ENCODE measurements at regions not wholly inside any gene's neighbourhood (a gene's known extent, or its start where the extent isn't known, plus 50 kb on each side); places are given as distances from the start of the nearest gene placed in this dataset.

DNA sequence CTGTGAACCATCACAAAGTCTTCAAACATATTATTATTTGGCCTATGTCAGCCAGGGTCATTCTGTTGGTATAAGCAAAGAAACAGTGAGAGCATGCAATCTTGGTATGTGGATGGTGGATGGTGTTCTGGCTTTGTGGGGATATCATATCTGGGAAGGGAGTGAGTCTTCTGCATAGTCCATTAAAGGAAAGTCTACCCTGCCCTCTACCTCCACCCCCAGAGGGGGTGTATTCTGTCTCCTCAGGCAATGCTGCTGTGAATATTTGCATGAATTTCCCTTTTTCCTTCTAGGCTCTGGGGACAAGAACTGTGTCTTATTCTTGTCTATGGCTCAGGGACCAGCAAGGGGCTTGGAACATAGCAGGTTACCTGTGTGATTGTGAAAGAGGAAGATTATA is 495.8 kb downstream of the PDCD6IP start:
- no peak for DNase-seq (ENCODE audit: low read depth)

DNA sequence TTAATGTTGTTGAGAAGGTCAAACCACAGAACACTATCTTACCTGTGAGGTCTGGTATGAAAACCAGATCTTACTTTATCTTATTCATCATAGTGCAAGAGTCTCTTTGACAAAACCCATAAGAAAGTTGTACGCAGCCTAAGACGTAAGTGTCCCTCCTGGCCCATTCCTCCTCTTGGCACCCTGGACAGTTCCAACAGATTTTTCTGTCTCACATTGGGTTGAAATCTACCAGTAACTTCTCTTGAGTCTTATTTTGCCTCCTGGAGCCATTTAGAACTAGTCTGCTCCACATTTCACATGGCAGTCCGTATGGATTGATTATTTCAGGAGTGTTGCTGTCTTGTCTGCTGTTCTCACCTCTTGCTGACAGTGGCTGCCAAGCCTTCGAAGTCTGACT is 498.4 kb downstream of the PDCD6IP start:
- DNase-seq (ENCODE audit: low read depth): no peak

DNA sequence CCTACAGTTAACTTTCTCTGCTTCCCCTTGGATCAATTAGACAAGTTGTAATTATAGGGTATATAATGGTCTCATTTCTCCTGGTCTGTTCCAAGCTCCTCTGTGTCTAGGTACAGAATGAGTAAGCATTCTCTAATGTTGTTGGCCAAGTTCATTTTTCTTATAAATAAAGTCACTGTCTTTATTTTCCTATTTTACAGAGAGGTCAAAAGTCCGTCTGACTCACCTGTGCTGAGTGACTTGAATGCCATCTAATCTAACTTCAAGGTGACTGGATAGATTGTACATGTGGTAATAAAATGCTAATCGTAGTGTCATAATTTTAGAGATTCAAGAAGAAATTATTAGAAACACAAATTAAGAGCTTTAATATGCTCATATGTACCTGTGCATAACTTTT is 500.2 kb downstream of the PDCD6IP start:
- DNase-seq (ENCODE audit: low read depth): no peak

DNA sequence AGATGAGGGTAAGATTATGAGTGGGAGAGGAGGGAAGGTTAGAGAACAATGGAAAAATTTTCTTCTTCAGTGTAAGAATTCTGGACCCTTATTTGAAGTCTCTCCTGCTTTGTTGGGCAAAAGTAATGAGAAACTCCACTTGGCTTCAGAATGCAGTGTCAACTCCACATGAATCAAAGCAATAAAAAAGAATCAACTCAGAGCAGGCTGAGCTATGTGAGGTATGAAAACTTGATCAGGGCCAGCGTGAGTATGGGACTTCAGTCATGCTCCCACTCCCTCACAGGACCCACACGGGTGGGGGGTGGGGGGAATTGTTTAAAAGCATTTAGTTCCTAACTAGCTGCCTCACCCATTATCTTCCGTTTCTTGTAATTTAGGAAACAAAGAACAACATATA is 502.2 kb downstream of the PDCD6IP start:
- no peak for DNase-seq (ENCODE audit: low read depth)

DNA sequence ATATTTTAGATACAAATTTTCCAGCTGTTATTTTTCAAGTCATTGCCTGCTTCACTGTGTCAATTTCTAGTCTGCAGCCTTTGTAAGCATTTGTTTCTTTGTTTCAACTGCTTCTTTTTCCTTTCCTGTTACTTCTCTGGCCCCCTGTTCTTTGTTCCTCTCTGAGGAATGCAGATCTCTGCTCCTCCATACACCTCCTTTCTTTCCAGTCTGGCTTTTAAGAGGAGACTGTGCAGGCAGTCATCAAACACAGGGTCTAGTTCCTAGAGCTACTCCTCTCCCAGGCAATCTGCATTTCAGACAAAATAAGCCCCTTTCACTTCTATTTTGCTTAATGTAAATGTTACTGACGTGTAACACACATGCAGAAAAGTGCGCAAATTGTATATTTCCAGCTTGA is 502.9 kb downstream of the PDCD6IP start:
- no peak for DNase-seq (ENCODE audit: low read depth)

DNA sequence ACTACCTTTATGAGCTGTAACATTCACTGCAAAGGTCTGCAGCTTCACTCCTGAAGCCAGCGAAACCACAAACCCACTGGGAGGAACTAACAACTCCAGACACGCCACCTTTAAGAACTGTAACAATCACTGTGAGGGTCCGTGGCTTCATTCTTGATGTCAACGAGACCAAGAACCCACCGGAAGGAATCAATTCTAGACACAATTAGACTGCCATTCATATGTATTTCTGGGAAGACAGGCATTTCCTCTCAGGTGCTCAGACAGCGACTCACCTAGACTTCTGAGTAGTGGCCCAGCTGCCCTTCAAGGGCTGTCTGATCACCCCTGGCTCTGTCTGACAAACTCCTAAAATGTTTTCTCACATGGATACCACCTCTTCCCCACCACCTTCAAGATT is 506.8 kb downstream of the PDCD6IP start:
- no peak for DNase-seq (ENCODE audit: low read depth)

DNA sequence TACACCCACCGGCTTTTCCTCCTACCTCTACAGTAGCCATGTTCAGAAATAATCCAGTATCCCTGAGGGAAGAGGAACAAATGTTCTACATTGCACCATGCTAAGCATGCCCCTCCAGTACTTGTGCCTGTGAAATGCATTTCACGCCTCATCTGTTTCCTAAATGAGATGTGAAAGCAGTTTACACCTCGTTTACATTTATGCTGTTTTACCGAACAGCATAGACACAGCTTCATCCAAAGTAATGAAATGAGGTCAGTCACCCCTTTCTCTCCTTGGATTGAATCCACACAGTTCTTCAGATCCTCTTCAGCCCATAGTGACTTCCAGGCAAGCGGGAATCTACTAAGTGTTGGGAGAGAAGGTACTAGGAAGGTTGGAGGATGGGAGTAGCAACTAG is 514.3 kb downstream of the PDCD6IP start:
- DNase-seq (ENCODE audit: low read depth): no peak

DNA sequence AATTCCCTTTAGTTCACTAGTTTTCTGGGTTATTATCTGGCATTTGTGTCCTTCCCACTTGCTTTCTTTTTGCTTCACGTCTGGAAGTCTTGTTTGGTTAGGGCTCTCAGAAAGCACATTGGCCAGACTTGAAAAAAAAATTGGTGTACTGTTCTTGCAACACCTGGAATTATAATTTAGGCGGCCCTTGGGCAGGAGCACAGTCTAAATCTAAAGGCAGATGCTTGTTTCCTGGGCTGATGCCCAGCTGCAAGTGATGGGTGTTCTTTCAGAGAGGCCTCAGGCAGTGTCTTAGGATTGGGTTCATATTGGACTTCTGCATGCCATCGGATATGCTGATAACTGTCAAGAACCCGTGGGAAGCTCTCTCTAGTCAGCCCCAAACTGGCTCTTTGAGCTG is 521.5 kb downstream of the PDCD6IP start:
- DNase-seq (ENCODE audit: low read depth): no peak

DNA sequence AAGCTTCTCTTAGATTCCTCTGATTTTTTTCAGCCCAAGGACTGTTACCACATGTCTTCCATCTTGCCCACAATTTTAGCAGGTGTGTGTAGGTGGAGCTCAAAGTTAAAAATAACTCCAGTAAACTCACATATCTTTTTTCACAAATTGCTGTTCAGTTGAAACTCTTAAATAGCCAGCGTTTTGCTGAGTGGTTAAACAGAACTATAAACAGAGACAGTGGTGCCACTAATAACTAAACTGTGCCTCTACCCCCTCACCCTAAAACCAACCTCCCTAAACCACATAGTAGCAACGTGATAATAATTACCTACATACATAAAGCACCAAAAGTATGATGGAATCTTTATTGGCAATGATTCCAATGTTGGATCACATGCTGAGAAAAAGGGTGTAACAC is 525.1 kb downstream of the PDCD6IP start:
- DNase-seq (ENCODE audit: low read depth): no peak

DNA sequence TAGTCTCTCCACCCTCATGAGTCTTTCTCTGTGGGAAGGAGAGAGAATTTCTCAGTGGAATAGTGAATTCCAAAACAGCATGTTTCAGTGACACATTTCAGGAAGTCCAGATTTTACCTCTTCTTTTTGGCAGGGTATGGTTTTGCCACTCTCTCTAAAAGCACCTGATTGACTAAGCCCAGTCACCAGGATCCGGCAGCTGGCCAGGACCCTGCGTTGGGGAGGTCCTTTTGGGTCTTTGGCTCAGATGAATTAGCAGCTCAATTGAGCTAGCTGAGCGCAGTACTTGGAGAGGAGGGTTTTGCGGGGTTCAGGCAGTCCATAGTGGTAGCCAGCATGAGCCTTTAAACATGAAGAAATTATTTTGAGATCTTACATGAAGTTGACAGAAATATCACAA is 548.2 kb downstream of the PDCD6IP start:
- no peak for DNase-seq (ENCODE audit: low read depth)

DNA sequence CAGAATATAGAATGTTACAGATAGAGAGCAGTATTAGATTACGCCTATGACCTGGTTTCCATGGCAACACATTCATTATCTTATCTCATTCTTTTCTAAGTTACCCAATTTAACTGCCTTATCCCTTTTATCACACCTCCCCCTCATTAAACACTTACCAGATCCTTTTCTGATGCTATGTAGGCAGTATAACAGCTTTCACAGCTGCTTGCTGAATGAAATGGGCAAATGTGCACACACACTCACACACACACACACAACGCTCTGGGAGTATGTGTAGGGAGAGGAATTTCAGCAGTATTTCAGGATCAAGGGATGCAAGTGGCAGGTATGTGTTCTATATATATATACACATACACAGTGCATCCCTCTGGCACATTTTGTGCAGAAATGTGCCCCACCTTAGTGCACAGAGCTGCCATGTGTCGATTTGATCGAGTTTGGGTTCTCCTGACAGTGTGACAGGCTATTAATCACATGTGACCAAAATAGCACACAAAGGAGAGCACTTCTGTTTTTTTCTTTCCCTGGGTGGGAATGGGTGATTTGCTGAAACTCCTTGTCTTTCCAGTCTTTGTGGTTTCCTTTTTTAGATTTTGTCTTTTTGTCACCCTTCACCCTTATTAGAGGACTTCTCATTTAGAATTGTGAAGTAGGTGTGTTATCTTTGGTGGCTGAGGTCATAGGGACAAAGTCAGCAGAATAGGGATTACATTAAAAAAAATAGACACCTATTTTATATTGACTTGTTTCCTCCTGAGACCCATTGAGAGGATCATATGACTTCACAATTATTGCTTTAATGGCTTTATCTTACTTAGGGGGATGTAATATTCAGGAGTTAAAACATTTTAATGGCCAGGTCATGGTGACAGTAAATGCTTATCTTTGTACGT is 553.7 kb downstream of the PDCD6IP start:
- DNase-seq (ENCODE audit: low read depth): no peak

DNA sequence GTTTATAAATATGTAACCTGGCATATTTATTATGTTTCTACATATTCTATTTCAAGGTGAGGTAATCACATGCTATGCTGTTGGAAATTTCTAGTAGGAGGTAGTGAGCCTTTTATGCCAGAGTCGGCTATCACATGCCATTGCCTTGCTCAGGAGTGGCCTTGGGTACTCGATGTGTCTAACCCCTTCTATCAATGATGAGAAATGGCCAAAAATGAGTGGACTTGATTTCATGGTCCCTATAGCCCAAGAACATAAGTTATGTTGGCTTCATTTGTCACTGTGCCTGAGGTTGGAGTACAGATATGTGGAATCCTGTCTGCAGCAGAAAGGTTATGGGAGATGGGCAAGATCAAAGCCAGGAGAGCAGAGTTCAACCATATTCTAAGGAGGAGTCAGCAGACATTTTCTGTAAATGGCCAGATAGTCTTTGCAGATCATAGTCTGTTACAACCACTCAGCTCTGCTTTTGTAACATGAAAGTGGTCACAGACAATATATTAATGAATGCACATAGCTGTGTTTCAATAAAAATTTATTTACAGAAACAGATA is 554.4 kb downstream of the PDCD6IP start:
- no peak for DNase-seq (ENCODE audit: low read depth)

DNA sequence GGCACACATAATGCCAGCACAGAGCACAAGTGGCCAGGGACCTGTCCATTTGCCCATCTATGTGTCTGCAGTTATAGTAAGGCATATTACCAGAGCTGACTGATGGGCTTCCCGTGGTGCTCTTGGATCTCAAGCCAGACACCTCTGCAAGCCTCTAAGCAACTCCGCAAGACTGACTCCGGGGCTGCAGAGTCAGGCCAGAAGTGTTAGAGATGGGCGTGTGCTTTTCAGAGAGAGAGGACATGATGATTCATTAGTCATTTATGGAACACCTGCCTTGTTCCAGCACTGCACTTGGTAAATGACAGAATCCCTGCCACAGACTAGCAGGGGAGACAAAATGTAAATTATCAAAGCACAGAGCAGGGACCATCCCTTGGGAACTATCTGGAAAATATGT is 559.0 kb downstream of the PDCD6IP start:
- DNase-seq (ENCODE audit: low read depth): no peak

DNA sequence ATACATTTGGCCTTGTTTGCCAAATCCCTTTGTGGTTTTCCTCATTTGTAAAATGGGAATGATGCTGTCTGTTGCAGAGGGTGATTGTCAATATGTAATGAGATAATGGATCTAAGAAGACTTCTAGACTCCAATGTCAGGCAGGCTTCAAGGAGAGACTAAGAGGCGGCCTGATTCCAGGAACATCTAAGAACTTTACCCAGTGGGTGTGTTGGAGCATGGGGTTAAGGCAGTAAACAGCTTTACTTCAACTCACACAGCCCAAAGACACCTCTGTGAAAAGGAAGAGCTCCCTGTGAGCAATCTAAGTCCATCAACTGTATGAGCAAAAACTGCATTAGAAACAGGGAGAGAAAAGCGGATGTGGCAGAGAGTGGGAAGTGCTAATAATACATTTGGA is 560.6 kb downstream of the PDCD6IP start:
- no peak for DNase-seq (ENCODE audit: low read depth)

DNA sequence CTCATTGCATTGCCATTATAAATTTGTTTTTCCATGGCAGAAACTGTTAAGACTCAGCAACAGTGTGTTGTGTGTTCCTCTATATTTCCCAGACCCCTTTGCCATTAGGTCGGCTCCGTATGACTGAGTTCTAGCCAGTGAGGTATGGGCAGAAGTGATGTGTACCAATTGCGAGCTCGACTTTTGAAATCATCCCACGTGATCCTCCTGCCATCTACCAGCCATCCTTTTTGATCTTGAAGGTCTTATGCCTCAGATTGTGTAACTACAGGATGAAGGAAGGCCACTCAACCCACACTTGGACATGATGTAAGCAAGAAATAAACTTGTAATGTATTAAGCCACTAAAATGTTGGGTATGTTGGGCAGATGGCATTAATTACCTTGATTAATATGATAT is 562.3 kb downstream of the PDCD6IP start:
- no peak for DNase-seq (ENCODE audit: low read depth)

DNA sequence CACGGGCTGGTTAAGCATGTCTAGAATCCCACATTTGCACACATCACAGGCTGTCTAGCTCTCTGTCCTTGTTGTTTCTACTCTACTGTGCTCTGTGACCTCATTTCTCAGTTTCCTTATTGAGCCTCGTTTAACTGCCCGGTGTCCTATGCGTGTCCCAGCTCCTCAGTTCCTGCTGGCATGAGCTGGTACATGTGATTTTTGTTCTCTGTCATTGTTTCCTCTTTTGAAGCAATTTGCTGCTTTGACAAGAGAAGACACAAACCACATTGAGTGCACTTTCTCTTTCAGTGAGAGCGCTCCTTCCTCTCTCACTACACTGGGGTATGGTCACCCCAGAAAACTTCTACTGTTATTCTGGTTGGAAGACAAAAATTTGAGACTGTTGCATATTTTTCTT is 563.5 kb downstream of the PDCD6IP start:
- DNase-seq (ENCODE audit: low read depth): no peak

DNA sequence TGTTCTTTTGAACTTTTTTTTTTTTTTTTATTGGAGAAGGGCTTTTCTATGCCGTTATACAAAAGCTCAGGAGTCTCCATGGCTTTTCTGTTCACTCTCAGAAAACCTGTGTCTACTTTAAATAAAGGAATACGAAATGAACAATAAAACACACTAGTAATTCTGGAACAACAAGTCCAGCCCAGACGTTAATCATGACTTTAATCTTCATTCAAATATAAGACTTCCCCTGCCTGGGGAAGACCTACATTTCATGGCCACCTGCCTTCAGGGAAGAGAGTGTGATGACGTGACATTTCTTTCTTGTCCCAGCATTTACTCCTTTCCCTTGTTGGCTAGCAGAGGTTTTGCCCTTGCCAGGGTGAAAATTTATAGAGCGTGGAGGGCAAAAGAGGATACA is 564.5 kb downstream of the PDCD6IP start:
- no peak for DNase-seq (ENCODE audit: low read depth)

DNA sequence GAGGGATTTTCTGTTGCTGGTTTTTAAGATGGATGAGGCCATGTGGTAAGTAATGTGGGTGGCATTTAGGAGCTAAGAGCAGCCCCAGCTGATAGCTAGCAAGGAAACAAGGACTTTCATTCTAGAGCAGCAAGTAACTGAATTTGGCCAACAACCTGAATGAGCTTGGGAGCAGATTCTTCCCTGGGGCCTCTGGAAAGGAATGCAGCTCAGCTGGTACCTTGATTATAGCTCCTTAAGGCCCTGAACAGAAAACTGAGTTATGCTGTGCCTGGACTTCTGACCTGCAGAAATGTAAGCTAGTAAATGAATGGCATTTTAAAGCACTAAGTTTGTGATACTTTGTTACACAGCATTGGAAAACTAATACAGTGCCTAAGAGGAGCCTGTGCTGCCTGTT is 565.5 kb downstream of the PDCD6IP start:
- no peak for DNase-seq (ENCODE audit: low read depth)

DNA sequence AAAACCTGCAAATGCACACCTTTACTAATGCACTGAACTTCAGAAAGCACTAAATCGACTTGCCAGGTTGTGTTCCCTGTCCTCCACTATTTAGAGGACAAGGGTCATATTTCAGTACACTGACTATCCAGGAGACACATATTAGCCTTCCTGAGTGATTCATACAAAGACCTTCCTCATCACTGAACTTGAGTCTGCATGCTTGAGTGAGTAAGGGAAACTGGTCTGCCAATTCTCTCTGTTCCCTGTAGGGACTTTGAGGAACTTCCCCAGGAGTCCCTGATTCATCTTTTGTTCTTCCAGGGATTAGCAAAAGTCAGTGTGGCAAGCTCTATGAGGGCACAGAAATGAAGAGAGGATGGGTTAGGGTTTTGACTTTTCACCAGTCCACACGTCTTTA is 565.9 kb downstream of the PDCD6IP start:
- DNase-seq (ENCODE audit: low read depth): no peak

DNA sequence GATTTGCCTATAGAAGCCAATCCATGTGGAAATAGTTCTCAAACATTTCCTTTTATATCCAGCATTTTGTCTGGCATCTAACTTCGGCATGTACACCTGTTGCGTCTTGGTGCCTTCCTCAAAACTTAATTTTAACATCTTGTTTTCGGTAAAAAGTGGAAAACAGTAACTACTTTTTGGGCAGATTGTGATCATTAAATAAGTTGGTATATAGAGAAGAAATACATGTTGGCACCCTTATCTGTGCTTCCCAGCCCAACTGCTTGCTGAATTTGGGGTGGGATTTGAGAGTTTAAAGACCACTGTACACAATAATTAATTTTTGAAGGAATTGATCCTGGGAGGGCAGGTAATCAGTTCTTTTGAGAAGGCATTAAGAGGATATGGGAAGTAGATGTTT is 566.8 kb downstream of the PDCD6IP start:
- no peak for DNase-seq (ENCODE audit: low read depth)

DNA sequence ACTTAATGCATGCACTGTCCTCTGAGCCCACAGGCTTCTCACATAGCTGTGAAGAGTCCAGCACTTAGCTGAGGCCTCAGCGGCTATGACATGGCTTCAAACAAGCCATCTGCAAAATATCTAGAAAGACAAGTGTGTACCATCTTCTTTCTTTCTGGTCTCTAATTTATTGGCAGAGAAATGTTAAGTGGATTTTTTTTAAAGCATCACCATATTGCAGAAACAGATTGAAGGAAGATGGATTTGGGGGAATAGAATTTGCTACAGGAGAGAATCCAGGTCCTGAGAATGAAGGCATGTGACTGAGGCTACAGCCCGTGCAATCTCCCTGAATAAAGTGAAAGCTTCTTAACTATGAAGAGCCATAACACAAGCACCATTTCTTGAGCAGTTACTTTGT is 567.3 kb downstream of the PDCD6IP start:
- no peak for DNase-seq (ENCODE audit: low read depth)

DNA sequence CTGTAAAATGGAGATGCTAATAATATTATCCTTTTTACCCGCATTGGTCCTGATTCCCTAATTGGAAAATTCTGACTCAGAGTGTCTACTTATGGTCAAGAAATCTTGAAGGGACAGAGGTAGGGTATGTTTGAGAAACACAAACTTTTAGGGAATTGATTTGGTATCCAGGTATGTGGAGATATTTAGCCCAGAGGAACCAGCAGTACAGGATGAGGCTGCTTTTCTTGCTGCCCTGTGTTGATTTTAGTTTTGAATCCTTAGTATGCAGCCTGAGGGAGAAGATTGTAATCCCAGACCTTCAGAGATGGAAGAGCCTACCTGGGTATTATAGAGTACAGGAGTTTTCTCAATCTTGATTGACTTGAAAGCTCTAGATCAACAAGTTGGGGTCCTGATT is 569.1 kb downstream of the PDCD6IP start:
- no peak for DNase-seq (ENCODE audit: low read depth)

DNA sequence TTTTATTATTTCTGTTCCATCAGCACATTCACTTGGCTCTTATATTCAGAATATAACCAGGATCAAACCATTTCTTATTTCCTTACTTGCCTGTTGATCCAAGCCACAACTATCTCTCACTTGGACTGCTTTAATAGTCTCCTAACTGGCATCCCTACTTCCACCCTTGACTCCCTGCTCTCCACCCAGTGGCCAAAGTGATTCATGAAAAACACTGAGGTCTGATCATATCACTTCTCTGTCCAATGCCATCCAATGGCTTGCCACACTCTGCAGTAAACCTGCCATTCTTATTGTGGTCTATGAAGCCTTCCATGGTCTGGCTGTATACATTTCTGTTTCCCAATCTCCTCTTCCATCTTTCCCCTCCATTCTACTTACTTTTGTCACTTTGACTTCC is 576.1 kb downstream of the PDCD6IP start:
- no peak for DNase-seq (ENCODE audit: low read depth)

DNA sequence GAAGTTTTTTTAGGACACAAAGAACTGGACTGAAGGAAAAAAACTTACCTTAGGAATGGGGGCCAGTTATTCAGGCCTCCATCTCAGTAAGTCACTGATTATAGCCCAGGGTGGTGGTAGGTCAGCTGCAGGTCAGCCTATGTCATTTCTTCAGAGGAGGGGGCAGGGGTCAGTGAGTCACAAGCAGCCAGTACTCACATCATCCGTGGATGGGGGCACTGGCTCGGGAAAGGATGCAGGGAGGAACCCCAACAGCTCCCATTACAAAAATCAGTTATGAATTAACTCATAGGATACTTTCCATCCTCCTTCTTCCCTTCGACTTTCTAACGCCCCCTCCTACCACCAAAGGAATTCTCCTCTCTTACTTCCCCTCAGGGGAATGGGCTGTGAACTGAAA is 578.3 kb downstream of the PDCD6IP start:
- no peak for DNase-seq (ENCODE audit: low read depth)
